ENCODE measurements at regions not wholly inside any gene's neighbourhood (a gene's known extent, or its start where the extent isn't known, plus 50 kb on each side); places are given as distances from the start of the nearest gene placed in this dataset.
"Not testable (repeated sequence)": the region's sequence is repeated elsewhere in the genome, so short reads cannot be mapped to it uniquely, and the experiment has no call there.

DNA sequence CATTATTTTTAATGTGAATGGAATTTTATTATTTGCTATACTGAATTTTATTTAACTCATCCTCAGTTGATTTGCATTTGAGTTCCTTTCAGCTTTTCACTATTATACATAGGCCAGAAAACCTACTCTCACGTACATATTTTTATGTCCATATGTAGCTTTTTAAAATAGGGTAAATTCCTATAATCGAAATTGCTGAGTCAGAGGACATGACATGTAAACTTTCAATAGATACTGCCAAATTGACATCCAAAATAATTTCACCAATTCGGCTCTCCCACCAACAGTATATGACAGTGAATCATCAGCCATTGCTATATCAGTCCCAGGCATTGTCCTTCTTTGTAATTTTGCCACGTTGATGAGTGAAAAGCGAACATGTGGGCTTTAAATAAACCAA is 222.5 kb downstream of the SQOR start:
- no peak for ATAC-seq (ENCODE audit: poor library complexity)
- intact Hi-C loops (cut with DNase I) = no loop called here
- DNase-seq = no peak

DNA sequence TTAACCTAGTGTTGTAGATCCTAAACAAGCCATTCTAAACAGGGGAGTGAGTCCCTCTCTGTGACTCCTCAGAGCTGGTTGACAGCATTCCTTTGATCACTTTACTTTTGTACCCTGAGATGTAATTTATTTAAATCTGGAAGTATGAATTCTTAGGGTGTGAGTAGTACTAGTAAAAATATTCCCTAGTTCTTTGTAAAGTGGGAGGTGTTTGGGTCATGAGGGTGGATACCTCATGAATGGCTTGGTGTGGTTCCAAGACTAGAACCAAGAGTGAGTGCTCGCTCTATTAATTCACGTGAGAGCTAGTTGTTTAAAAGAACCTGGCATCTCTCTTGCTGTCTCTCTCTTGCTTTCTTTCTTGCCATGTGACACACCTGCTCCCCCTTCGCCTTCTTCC is 223.7 kb downstream of the SQOR start:
- intact Hi-C loops (cut with DNase I) = no loop called here
- DNase-seq = no peak

DNA sequence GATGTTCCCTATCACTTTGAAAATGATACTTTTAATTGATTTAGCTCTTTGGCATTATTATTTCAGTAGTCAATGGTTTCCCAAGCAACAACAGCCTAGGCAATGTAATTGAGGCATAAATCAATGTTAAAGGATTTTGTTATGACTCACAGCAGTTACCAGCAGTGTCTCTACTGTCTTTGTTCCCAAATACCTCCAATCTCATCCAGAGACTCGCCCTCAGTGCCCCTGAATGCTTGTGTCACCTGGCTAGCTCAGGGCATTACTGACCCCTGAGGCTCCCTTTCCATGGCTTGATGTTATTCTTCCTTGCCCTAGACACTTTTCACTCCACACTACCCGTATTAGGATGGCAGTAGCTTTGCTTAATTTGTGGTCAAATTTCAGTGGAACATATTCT is 227.2 kb downstream of the SQOR start:
- ATAC-seq (ENCODE audit: poor library complexity) (no peak), DNase-seq (no peak)
- intact Hi-C loops (cut with DNase I) = no loop called here

More for the DNA sequence above, 223.7 kb downstream of the SQOR start:
- no peak for ATAC-seq (ENCODE audit: poor library complexity)

DNA sequence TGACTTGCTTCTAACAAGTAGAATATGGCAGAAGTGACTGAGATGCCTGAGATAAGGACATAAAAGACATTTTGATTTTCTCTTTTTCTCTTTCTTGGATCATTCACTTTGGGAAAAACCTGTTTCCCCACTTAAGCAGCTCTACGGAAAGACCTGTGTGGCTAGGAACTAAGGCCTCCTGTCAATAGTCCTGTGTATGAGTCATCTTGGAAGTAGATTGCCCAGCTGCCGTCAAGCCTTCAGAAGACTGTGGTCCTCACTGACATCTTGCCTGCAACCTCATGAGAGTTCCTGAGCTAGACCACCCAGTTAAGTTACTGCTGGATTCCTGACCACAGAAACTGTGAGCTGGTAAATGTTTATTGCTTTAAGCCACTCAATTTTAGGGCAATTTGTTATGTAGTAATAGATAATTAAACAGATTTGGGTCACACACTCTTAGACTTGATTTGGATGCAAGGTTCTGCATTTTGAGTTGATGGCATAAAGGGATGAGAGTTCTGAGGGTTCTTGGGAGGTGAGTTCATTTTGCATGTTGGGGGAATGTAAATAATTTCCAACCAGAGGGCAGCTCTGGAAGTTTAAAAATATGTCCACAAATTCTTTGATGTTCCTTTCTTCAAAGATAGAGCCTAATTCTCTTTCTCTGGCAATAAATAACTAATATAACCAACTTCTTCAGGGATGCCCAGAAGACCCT is 229.2 kb downstream of the SQOR start:
- no peak for ATAC-seq (ENCODE audit: poor library complexity)
- intact Hi-C loops (cut with DNase I) = no loop called here

DNA sequence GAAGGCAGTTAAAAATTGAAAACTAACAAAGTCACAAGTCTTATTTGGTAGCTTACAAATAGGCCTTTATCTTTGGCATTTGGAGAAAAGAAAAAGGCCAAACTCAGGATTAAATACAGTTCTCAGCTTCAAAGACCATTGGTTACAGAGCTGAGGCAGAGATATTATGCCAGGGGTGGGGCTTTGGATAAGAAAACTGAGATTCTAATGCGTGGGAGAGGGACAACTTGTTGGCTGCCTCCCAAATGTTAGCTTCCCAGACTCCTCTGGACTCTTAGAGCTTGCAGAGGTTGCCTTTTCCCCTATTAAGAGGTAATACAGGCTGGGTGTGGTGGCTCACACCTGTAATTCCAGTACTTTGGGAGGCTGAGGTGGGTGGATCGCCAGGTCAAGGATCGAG is 231.8 kb downstream of the SQOR start:
- DNase-seq (no peak), ATAC-seq (ENCODE audit: poor library complexity) (no peak)
- intact Hi-C loops (cut with DNase I) = no loop called here

More for the DNA sequence above, 229.2 kb downstream of the SQOR start:
- DNase-seq = no peak

DNA sequence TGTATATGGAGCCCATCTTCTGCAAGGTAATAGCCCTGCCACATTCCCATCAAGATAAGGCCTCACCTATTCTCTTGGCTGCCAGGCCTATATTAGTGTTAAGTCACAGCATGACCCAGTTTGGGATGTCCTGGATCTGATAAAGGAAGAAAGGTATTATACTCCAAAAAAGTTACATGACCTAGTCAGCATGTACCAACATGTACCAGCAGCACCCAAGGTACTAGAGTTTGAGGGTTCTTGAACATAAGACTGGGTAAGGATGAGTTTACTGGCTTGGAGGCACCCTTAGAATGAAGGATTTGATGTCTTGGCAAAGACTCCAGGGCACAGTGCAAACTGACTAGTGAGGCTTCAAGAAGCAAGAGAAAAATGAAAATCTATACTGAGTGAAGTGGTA is 232.5 kb downstream of the SQOR start:
- intact Hi-C loops (cut with DNase I) = no loop called here
- no peak for DNase-seq

DNA sequence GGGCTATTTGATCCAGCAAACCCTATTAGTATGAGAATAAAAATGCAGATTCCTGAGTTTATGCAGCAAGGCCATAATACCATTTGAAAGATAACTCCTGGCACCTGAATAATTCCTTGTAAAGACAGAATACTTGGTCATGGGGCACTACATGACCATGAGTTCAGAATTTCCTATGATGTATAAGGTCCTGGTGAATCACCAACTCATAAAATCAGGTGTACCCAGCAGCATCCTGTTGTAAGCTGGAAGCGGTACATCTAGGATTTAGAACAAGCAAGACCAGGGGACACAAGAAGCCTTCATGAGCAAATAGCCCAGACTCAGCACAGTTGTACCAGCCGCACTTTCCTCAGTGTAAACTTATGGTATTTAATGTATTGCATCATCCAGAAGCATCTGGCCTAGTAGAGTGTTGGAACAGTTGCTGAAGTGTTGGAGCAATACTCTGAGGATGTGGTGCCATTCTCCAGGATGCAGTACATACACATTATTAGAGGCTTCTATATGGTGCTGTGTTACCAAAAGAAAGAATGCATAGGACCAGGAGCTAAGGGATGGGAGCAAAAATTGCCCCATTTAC is 233.4 kb downstream of the SQOR start:
- ATAC-seq (ENCODE audit: poor library complexity) (no peak), DNase-seq (no peak)

More for the DNA sequence above, 232.5 kb downstream of the SQOR start:
- ATAC-seq (ENCODE audit: poor library complexity) = no peak

DNA sequence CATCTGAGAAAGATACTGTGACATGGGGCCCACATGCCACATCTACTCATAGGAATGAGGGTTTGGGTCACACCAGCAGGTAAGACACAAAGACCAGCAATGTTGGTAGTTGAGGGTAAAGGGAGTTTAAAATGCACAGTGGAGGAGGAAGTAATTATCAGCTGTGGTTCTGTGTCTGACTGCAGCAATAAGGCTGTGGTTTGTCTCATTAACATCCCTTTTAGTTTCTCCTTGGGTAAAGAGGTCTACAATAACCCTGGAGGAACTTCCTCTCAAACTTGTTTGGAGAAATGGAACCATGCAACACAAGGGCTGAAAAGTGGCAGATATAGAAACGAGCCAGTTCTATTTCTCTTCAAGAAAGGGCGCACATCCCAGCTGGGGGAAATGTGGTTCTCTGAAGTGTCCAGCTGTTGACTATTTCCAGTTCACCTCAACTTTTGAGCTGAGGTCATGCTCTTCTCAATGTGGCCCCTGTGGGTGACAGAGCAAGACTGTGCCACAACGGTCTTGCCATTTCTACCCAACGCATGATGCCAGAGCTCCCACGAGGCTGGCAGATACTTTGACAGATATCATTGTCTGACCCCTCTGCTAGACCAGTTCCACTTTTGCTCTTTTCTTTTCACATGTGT is 234.3 kb downstream of the SQOR start:
- intact Hi-C loops (cut with DNase I) = no loop called here
- ATAC-seq (ENCODE audit: poor library complexity) (no peak), DNase-seq (no peak)

More for the DNA sequence above, 233.4 kb downstream of the SQOR start:
- intact Hi-C loops (cut with DNase I) = no loop called here

DNA sequence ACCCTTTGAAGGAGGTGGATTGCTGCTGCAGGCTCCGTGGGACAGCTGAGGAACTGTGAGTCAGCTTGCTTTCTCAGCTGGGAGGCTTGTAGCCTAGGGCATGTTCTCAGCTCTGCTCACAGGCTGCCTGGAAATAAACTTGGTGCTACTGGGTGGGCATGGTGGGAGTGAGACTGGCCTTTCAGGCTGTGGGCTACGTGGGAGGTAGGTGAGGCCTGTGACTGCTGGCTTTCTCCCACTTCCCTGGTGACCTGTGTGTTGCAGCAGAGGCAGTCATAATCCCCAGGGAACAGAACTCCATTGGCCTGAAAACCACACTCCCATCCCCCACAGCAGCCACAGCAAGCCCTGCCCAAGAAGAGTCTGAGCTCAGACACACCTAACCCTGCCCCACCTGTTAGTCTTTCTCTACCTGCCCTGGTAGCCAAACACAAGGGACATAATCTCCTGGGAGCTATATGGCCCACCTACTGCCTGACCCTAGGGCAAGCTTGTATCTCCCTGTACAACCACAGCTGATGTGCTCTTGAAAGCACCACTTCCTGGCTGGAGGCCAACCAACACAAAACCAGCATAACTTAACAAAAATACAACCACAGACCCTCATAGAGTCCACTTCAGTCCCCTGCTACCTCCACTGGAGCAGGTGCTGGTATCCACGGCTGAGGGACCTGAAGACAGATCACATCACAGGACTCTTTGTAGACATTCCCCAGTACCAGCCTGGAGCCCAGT is 236.5 kb downstream of the SQOR start:
- no peak for DNase-seq
- no peak for ATAC-seq (ENCODE audit: poor library complexity)
- intact Hi-C loops (cut with DNase I) = no loop called here

DNA sequence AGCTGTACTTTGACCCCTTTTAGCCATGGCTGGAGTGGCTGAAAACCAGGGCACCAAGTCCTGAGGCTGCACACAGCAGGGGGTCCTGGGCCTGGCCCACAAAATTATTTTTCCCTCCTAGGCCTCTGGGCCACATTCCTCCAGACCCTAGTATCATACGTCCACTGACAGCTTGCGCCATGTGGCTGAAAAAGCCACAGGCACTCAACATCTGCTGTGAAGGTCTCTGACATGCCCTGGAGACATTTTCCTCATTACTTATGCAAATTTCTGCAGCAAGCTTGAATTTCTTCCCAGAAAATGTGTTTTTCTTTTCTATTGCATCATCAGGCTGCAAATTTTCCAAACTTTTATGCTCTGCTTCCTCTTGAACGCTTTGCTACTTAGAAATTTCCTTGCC is 239.0 kb downstream of the SQOR start:
- DNase-seq (peak; percentile 42), ATAC-seq (ENCODE audit: poor library complexity) (peak; percentile 84)
- intact Hi-C loops (cut with DNase I) = no loop called here

DNA sequence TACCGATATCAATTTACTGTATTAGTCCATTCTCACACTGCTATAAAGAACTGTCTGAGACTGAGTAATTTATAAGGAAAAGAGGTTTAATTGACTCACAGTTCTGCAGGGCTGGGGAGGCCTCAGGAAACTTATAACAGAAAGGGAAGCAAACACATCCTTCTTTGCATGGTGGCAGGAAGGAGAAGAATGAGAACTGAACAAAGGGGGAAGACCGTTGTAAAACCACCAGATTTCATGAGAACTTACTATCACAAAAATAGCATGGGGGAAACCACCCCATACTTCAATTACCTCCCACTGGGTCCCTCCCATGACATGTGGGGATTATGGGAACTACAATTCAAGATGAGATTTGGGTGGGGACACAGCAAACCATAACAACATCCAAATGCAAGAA is 239.7 kb downstream of the SQOR start:
- DNase-seq; ATAC-seq (ENCODE audit: poor library complexity); intact Hi-C loops (cut with DNase I): not testable (repeated sequence)

DNA sequence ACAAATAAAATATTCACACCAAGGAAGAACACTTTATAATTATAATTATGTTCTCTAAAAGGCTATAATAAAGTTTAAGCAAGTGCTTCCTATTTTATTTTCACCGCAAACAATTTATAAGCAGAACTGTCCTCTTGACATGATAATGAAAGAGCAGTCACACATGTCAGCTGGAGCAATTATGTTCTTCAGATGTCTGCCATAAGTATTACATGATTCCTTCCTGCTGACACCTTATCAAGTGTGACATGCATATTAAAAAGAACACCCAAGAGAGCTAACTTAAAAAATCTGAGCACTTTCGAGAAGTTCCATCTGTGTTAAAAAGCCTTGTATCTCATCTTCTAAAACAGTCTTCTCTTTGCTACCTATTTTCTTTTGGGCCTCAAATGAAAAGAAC is 249.5 kb downstream of the SQOR start:
- intact Hi-C loops (cut with DNase I) = no loop called here
- ATAC-seq (ENCODE audit: poor library complexity) (no peak), DNase-seq (no peak)

DNA sequence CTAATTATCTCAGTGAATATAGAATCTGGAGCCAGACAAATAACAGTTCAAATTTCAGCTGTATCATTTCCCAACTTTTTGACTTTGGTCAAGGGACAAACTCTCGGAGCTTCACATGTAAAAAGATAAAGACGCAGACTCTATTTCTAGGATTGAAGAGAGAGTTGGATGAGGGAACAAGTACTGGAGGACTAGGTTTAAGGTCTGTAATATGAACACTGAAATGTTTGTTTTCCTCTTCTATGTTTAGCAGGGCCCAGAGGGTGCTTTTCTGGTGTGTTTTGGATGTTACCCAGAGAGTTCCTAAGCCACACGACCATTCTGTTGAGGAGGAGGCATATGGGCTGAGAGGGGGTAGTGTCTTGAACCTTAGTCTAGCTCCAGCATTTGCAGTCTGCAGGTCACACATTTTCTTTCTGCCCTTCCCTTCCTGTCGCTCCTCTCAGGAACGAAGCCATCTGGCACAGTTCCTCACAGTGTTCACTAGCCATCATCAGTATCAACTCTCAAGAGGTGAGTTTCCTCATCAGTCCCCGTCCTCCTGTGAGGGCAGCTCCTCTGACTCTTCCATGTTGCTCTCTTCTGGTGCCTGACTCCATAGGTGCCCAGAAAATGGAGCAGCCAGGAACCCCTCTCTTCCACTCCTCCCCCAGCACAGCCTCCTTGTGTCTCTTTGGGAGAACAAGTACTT is 250.1 kb downstream of the SQOR start:
- no peak for DNase-seq
- ATAC-seq (ENCODE audit: poor library complexity) = peak; percentile 41
- intact Hi-C loops (cut with DNase I) = no loop called here

DNA sequence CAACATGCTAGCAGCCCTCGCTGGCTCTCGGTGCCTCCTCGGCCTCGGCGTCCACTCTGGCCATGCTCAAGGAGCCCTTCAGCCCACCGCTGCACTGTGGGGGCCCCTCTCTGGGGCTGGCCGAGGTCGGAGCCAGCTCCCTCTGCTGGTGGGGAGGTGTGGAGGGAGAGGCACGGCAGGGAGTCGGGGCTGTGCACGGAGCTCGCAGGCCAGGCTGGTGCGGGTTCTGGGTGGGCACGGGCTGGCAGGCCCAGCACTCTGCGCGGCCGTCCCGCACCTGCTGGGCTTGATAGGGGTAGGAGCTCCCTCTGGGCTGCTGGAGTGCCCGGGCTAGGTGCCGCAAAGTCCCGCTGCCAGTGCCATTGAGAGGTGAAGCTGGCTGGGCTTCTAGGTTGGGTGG is 251.0 kb downstream of the SQOR start:
- intact Hi-C loops (cut with DNase I) = no loop called here
- no peak for DNase-seq
- ATAC-seq (ENCODE audit: poor library complexity) = no peak

DNA sequence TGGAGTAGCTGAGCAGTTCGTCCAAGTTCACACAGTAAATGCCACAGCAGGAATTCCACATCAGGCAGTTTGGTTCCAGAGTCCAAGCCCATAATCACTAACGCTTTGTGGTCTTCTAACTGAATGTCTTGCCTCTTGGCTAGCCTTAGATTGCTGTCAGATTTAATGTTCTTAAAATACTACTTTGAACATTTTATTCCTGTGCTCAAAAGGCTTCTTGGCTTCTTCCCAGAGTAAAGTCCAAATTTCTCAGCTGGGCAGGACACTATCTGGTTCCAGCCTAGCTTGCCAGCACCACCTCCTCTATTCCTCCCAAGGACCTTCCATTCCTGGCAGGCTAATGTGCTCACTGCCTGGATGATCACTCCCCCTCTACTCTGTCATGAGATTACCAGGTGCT is 256.9 kb downstream of the SQOR start:
- intact Hi-C loops (cut with DNase I) = no loop called here
- ATAC-seq (ENCODE audit: poor library complexity) = peak; percentile 88
- DNase-seq = peak; percentile 42

DNA sequence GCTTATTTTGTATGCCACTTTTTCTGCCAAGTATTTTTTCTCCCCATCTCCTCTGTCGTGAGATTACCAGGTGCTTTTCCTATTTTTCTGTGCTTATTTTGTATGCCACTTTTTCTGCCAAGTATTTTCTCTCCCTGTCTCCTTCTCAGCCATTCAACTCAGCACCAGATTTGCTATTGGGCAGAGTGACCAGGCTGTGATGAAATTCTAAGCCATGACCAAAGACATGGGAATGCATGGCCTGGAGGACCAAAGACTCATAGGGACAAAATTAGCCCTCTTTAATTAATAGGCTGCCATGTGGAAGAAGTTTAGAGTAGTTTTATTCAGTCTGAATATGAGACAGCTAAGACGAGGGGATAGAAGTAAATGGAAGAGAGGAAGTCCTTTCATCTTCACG is 257.4 kb downstream of the SQOR start:
- ATAC-seq (ENCODE audit: poor library complexity) (peak; percentile 75), DNase-seq (no peak)
- intact Hi-C loops (cut with DNase I) = no loop called here

DNA sequence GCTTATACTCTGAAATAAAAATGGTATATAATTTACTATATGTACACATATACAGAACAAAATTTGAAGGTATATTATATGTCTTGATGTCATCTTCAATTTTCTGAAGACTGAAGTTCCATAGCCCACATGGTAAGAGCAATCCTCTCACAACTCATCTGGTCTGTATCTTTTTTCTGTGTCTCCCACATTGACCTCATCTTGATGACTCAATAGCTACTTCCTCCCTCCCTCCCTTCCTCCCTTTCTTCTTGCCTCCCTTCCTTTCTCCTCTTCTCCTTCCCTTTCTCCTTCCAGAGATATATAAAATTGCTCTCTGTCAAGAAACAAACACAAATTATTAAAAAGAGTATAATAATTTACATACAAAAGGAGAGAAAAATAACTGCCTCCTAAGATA is 268.5 kb downstream of the SQOR start:
- DNase-seq = no peak
- no peak for ATAC-seq (ENCODE audit: poor library complexity)
- intact Hi-C loops (cut with DNase I) = no loop called here

DNA sequence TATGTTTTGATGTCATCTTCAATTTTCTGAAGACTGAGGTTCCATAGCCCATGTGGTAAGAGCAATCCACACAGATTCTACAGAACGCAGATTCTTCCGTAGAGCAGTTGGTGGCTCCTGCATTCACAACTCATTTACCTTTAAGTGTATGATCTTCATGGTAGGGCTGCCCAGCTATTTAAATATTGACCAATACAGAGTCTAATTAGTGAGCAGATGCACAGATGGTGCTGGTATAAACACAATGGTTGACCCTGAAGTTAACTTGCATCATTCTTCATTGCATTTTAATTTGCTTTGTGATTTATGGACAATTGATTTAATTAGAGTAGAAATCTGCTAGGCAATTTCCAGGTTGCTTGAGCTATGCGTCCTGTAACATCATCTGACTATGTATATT is 269.2 kb downstream of the SQOR start:
- no peak for ATAC-seq (ENCODE audit: poor library complexity)
- intact Hi-C loops (cut with DNase I) = no loop called here
- DNase-seq = no peak

DNA sequence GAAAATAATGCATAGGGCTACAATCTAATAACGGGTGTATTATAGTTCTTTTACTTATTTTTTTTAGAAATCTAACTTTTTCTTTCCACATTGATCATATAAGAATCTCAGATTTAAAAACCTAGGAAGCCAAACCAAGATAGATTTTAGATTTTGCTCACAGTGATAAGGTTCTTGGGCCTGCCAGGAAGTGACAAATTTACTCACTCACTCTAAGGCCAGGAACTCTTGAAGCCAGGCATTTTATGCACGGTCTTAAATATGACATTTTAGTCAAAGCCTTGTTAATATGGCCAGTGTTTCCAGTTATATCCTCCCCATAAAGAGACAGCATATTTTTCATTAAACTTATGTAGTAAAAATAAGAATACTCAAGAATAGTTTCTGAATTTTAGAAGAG is 271.4 kb downstream of the SQOR start:
- intact Hi-C loops (cut with DNase I) = no loop called here
- no peak for ATAC-seq (ENCODE audit: poor library complexity)
- no peak for DNase-seq

All from Right ventricle myocardium superior (tissue), 1 donor.